Dendritic cell treated with granulocyte-macrophage colony-stimulating factor and Interleukin-4, amounts not matched to agents 40 ng/mL and 50 ng/mL, for 4 days (primary cell): ENCODE measurements at regions not wholly inside any gene's neighbourhood (a gene's known extent, or its start where the extent isn't known, plus 50 kb on each side); places are given as distances from the start of the nearest gene placed in this dataset.

Experiments used
- H3K27ac Mint-ChIP-seq: one replicate; pipeline ENCODE4 v1.8.0; 2022; ENCODE audit warnings: mild to moderate bottlenecking, mixed read lengths
- H3K27me3 Mint-ChIP-seq: one replicate; pipeline ENCODE4 v1.8.0; 2022; ENCODE audit warnings: mild to moderate bottlenecking, mixed read lengths
- H3K36me3 Mint-ChIP-seq: one replicate; pipeline ENCODE4 v1.8.0; 2022; ENCODE audit warnings: low read depth, mixed read lengths
- H3K4me1 Mint-ChIP-seq: one replicate; pipeline ENCODE4 v1.8.0; 2022; ENCODE audit warnings: low read depth, mixed read lengths
- H3K4me3 Mint-ChIP-seq: one replicate; pipeline ENCODE4 v1.8.0; 2022; ENCODE audit warnings: mild to moderate bottlenecking, moderate library complexity, mixed read lengths
- H3K9me3 Mint-ChIP-seq: one replicate; pipeline ENCODE4 v1.8.0; 2022; ENCODE audit warnings: mixed read lengths
- intact Hi-C: fragments of 100-400 bp; cut with micrococcal nuclease; formaldehyde crosslinking; loops from one replicate; pipeline ENCODE4 v1.15.0; 2022

DNA sequence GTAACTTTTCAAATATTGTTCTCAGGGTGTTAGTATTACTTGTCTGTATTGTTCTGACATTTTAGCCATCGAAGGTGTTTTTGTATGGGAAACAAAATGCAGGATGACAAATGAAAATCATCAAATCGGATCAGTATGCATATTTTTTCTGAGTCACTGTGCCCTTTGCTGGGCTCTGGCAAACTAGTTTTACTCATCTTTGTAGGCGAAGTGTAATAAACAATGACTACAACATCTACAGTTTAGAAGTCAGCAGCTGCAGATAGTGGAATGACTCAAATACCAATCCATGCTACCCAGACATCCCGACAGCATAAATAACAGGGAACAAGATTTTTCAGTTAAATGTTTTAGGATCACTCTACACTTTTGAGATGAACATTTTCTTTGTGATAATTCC, 557.3 kb upstream of the TENM3 start:
- no peak overlapping the region for H3K27ac Mint-ChIP-seq
- H3K4me3 Mint-ChIP-seq: no peak overlapping the region

DNA sequence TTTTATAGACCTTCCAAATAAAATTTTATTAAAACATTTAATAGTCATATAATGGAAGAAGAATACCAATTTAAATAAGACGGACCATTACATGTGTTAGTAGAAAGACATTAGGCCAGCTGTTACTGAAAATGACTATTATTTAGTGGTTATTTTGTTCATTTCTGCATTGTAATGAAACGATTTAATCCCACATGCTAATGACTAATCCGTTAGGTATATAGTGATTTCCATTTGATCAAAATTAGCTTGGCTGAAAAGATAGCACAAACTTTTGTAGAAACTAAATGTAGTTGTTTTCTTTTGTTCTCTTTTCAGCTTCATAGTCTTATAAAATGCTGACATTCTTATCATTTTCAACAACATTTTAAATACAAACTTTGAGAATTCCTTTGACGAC, 556.1 kb upstream of the TENM3 start:
- intact Hi-C loops: no loop called here
- Mint-ChIP-seq H3K4me3 (no peak overlapping the region), H3K9me3 (no peaks in the 10 kb centered on the region), H3K27ac (no peak overlapping the region), H3K4me1 (no peaks in the 10 kb centered on the region), H3K36me3 (no peaks in the 10 kb centered on the region), H3K27me3 (no peaks in the 10 kb centered on the region)

More for the DNA sequence above, 557.3 kb upstream of the TENM3 start:
- no peaks in the 10 kb centered on the region for H3K4me1 Mint-ChIP-seq
- H3K36me3 Mint-ChIP-seq: no peaks in the 10 kb centered on the region
- no peaks in the 10 kb centered on the region for H3K27me3 Mint-ChIP-seq
- intact Hi-C loops: no loop called here
- no peaks in the 10 kb centered on the region for H3K9me3 Mint-ChIP-seq

DNA sequence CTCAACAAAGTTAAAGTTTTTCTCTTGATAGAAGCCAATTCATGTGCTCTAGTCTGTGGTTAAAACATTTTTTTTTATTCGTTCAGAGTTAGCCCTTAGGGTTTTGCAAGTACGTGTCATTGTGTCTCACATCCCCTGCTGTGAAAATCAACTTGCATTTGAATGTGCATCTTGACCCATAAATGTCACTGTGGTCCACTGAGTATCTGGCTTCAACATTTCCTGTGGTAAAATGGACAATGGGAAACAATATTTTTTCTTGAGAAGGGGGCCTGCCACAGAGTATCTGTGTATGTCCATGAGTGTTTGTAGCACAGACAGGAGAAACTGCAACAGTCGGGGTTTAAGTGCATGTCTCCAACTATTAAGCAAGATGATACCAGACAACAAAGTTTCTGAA, 554.8 kb upstream of the TENM3 start:
- H3K4me1 Mint-ChIP-seq: no peaks in the 10 kb centered on the region
- intact Hi-C loops: no loop called here
- H3K36me3 Mint-ChIP-seq: no peaks in the 10 kb centered on the region
- H3K4me3 Mint-ChIP-seq: no peak overlapping the region
- no peaks in the 10 kb centered on the region for H3K27me3 Mint-ChIP-seq
- H3K27ac Mint-ChIP-seq: no peak overlapping the region
- no peaks in the 10 kb centered on the region for H3K9me3 Mint-ChIP-seq

DNA sequence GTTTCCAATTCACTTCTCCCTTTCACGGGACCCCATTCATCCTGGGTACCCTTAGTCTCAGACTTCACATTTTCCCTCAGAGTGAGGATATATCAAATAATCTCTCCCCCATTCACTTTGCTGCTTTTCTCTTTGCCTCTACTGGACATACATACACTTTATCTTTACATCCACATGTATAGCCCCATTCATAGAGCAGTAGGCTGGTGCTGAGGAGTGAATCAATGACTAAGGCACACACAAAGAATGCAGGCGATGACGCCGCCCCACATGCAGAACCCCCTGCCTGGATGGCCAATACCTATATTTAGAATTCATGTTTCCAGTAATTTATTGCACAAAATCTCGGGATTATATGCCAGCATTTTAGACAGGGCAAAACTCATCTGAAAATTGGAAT, 554.3 kb upstream of the TENM3 start:
- Mint-ChIP-seq H3K27me3 (no peaks in the 10 kb centered on the region), H3K4me3 (no peak overlapping the region), H3K4me1 (no peaks in the 10 kb centered on the region), H3K27ac (no peak overlapping the region), H3K9me3 (no peaks in the 10 kb centered on the region), H3K36me3 (no peaks in the 10 kb centered on the region)
- intact Hi-C loops: no loop called here

DNA sequence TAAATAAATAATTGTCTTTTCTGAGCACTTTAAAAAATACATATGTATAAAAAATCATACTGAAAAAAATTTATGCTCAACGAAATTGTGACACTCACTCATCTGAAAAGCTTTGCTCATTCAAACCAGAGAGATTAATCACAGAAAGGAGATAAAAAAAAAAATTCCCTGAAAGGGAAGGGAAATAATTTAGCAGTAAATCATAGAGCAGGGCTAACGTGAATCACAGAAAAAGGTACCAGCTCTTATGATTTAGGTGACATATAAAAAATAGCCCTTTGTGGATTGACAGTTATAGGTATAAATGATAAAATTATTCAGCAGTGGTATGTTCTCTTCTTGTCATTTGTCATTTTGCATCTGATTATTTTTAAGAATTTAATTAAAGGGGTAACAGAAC, 552.7 kb upstream of the TENM3 start:
- Mint-ChIP-seq H3K27ac (no peak overlapping the region), H3K9me3 (no peaks in the 10 kb centered on the region), H3K36me3 (no peaks in the 10 kb centered on the region)

DNA sequence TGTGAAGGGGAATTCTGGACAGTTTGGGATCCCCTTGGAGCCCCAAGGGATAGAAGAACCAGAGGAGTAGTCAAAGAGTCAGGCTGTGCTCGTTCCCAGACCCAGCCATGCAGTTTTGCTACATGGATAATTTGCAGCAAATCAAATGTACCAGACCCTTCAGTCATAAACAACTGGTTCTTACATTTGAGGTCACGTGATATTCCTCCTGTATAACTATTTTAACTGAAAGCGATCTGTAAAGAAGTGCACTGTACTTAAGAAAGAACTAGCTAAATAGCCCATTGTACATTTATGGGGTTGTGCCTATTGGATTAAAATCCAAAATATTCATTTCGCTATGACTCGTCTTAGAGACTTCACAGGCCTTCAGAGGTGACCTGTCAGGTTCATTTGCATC, 550.2 kb upstream of the TENM3 start:
- Mint-ChIP-seq H3K36me3 (no peaks in the 10 kb centered on the region), H3K9me3 (peaks cover 8% of the 10 kb centered on the region), H3K4me1 (no peaks in the 10 kb centered on the region), H3K27ac (no peak overlapping the region), H3K27me3 (no peaks in the 10 kb centered on the region), H3K4me3 (no peak overlapping the region)
- intact Hi-C loops: no loop called here

More for the DNA sequence above, 552.7 kb upstream of the TENM3 start:
- Mint-ChIP-seq H3K4me3 (no peak overlapping the region), H3K4me1 (no peaks in the 10 kb centered on the region), H3K27me3 (no peaks in the 10 kb centered on the region)
- intact Hi-C loops: no loop called here

DNA sequence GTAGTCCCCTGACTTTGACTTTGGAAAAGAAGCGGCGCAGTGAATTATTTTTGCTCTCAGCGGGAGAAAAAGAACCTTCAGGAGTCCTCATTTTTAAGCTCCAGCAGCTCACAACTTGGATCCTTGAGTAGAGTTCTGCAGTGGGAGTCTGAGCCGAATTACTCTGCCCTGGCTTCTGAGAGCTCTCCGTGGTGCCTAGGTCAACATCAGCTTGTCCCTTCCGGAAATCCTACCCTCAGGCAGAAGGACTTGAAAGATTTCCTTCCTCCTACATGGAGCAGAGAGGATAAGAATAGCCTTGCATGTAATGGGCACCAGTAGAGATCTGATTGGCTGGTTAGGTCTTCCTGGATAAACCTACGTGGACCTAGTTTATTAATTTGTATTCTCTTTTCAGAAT, 549.7 kb upstream of the TENM3 start:
- H3K27me3 Mint-ChIP-seq: no peaks in the 10 kb centered on the region

DNA sequence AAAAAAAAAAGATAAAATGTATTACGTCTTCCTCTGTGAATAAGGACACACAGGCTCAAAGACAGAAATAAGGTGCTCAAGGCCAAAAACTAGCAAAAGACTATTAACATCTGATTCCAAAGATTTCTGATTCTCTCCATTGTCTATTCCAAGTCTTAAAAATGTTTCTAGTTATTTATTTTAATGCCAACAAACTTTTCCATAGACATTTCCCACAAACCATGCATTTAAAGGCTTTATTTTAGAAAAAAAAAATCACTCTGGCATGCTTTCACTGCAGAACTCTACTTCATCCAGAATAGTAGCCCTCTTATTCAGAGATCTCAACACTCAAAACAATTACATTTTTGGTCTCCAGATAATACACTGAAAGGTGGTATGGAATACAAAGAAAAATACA, 545.0 kb upstream of the TENM3 start:
- Mint-ChIP-seq H3K27me3 (no peaks in the 10 kb centered on the region), H3K4me1 (no peaks in the 10 kb centered on the region), H3K9me3 (peaks cover 8% of the 10 kb centered on the region), H3K36me3 (no peaks in the 10 kb centered on the region), H3K27ac (no peak overlapping the region), H3K4me3 (no peak overlapping the region)
- intact Hi-C loops: no loop called here

More for the DNA sequence above, 549.7 kb upstream of the TENM3 start:
- H3K4me1 Mint-ChIP-seq: no peaks in the 10 kb centered on the region
- intact Hi-C loops: no loop called here
- no peak overlapping the region for H3K27ac Mint-ChIP-seq
- H3K36me3 Mint-ChIP-seq: no peaks in the 10 kb centered on the region
- peaks cover 8% of the 10 kb centered on the region for H3K9me3 Mint-ChIP-seq
- no peak overlapping the region for H3K4me3 Mint-ChIP-seq

DNA sequence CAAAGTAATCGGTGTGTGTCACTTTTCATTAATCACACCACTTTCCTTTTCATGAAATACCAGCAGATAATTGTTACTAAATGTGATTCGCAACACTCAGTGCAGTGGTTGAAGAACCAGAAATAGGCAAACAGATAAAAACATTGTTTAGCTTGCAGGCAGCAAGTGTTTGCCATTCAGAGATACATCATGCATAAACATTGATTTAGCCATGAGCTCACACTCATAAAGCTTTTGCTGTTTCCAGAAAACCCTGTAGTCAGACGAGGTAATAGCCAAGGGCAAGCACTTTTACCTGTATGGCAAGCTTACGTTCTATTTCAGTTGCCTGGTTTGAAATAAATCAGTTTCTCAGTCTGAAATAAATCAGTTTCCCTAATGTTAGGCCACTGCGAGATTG, 542.0 kb upstream of the TENM3 start:
- Mint-ChIP-seq H3K4me3 (no peak overlapping the region), H3K27ac (no peak overlapping the region), H3K36me3 (no peaks in the 10 kb centered on the region), H3K9me3 (peaks cover 8% of the 10 kb centered on the region), H3K27me3 (no peaks in the 10 kb centered on the region), H3K4me1 (no peaks in the 10 kb centered on the region)
- intact Hi-C loops: no loop called here

DNA sequence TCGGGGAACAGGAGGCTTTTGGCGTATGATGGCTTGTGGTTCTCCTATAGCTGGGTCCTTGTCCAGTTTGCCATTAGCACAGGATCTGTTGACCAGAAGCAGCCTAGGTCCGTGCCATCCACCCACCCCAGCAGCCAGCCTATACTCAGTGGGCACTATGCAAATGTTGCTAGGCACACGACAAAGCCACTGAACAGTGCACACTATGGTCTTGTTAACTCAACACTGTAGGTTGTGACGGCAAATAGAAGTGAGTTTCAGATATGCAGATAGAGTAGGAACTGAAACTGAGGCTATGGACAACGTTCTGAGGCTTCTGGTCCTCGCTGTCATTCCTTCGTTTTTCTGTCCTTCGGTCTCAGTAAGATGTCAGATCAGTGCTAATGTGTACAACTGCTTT, 541.3 kb upstream of the TENM3 start:
- Mint-ChIP-seq H3K27ac (no peak overlapping the region), H3K4me3 (no peak overlapping the region), H3K27me3 (no peaks in the 10 kb centered on the region), H3K36me3 (no peaks in the 10 kb centered on the region), H3K9me3 (peaks cover 2% of the 10 kb centered on the region), H3K4me1 (no peaks in the 10 kb centered on the region)
- intact Hi-C loops: no loop called here

DNA sequence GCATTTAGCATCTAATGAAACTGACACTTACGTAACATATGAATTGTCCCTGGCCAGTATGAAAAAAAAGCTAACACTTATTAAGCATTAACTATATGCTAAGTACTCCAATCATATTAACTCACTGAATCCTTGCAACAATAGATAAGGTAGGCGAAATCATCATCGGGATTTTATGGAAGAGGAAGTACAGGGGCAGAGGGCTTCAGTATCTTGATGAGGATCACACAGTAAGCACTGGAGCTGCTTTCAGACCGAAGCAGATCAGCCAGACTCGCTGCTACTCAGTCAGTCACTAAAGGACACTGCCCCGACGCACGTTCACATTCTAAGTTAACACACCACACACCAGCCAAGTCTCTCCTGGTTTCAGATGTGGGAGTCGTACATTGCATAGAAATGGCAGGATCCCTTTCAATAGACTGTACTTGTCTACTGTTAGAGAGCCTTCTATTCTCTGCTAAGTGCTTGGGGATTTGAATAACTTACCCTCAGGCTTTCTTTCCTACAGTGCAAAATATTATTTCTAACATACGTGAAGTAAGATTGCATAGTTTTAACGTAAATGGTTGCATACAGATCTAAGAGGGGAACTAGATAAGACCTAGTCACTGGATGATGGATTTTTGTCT, 540.2 kb upstream of the TENM3 start:
- Mint-ChIP-seq H3K4me1 (no peaks in the 10 kb centered on the region), H3K27ac (no peak overlapping the region), H3K4me3 (no peak overlapping the region), H3K27me3 (no peaks in the 10 kb centered on the region), H3K36me3 (no peaks in the 10 kb centered on the region), H3K9me3 (no peaks in the 10 kb centered on the region)
- intact Hi-C loops: no loop called here

DNA sequence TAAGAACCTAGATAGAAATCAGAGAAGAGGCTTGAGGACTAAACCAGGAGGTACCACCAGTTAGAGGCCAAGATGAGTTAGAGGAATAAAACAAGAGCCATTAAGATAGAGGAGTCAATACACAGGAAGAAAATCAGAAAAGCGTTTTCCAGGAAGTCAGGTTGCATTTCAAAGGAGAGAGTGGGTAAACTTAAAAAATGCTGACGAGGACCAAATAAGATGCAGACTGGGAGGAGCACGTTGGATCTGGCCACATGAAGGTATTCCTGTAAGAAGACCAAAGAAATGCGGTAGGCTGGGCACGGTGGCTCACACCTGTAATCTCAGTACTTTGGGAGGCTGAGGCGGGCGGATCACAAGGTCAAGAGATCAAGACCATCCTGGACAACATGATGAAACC, 533.1 kb upstream of the TENM3 start:
- Mint-ChIP-seq H3K4me1 (no peaks in the 10 kb centered on the region), H3K27ac (no peak overlapping the region), H3K4me3 (no peak overlapping the region), H3K36me3 (no peaks in the 10 kb centered on the region), H3K9me3 (peaks cover 16% of the 10 kb centered on the region), H3K27me3 (no peaks in the 10 kb centered on the region)
- intact Hi-C loops: no loop called here

DNA sequence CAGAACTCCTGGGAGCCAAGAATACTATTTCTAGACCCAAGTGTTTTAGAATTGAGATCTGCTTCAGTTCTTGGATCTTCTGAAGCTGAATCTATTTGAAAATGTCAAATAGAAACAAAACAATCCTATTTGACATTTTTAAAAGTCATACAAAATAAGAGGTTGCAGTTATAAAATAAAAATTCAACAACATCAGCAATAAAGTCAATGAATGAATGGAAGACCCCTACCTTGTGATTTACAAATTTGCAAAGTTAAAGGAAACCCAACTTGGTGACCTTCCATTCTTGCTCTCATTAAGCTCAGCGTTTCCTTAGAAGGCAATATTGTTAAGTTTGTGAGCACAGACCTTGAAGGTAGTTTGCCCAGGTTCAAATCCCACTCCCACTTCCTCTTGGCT, 531.8 kb upstream of the TENM3 start:
- Mint-ChIP-seq H3K27ac (no peak overlapping the region), H3K4me1 (no peaks in the 10 kb centered on the region), H3K9me3 (peaks cover 16% of the 10 kb centered on the region), H3K4me3 (no peak overlapping the region), H3K36me3 (no peaks in the 10 kb centered on the region), H3K27me3 (no peaks in the 10 kb centered on the region)
- intact Hi-C loops: no loop called here

DNA sequence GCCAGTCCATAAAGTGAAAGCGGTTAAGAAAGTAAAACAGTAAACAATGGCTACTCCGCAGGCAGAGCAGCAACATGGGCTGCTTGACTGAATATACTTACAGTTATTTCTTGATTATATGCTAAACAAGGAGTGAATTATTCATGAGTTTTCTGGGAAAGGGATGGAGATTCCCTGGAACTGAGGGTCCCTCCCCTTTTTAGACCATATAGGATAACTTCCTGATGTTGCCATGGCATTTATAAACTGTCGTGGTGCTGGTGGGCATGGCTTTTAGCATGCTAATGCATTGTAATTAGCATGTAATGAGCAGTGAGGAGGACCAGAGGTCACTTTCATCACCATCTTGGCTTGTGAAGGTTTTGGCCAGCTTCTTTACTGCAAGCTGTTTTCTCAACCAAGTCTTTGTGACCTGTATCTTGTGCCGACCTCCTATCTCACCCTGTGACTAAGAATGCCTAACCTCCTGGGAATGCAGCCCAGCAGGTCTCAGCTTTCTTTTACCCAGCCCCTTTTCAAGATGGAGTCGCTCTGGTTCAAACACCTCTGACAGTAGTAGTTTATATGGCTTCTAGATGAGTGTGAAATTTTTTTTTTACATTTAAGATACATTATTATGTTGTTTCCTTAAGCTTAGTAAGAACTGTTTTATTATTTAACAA, 514.8 kb upstream of the TENM3 start:
- Mint-ChIP-seq H3K4me3 (no peak overlapping the region), H3K36me3 (no peaks in the 10 kb centered on the region), H3K4me1 (no peaks in the 10 kb centered on the region), H3K27me3 (no peaks in the 10 kb centered on the region), H3K27ac (no peak overlapping the region), H3K9me3 (peaks cover 8% of the 10 kb centered on the region)
- intact Hi-C loops: no loop called here

DNA sequence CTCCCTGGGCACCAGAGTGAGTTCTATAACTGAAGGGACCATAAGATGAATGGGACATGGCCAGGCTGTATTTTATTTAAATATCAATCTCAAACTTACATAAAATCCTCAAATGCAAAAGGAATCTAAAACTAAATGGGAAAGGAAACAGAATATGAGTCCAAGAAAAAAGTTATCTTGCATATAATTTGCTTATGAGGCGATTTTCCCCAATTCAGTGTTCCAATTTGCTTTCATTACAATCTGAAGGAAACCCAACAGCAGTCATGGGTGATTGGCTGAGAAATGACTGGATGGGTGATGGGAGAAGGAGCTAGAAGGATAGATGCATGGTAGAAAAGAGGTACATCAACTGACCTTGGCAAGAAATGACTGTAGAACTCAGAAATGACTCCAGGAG, 511.3 kb upstream of the TENM3 start:
- H3K9me3 Mint-ChIP-seq: peaks cover 6% of the 10 kb centered on the region
- intact Hi-C loops: no loop called here
- no peak overlapping the region for H3K4me3 Mint-ChIP-seq

More for the DNA sequence above, 511.3 kb upstream of the TENM3 start:
- Mint-ChIP-seq H3K4me1 (no peaks in the 10 kb centered on the region), H3K27ac (no peak overlapping the region), H3K36me3 (no peaks in the 10 kb centered on the region), H3K27me3 (no peaks in the 10 kb centered on the region)
